NCI-H2029 treated with DMSO at 0.1 percent for 48 hours (cell line): ENCODE measurements at regions not wholly inside any gene's neighbourhood (a gene's known extent, or its start where the extent isn't known, plus 50 kb on each side); places are given as distances from the start of the nearest gene placed in this dataset.
"Not testable (repeated sequence)": the region's sequence is repeated elsewhere in the genome, so short reads cannot be mapped to it uniquely, and the experiment has no call there.

ENCODE experiments used
- DNase-seq: peaks from one replicate; lab custom pipeline; 2025; lab: John Stamatoyannopoulos, UW

- DNase-seq, result no peak
Measured at GRCh38 chr4:20050768-20051167, 200.9 kb upstream of the SLIT2 start.

- DNase-seq, result no peak
Measured at GRCh38 chr4:20049889-20050288, 201.8 kb upstream of the SLIT2 start.

GRCh38 chr4:20046931-20047677 is 204.6 kb upstream of the SLIT2 start:
- no peak for DNase-seq

- DNase-seq, result no peak
Measured at GRCh38 chr4:20046179-20046578, 205.5 kb upstream of the SLIT2 start.

- DNase-seq, result no peak
Measured at GRCh38 chr4:20044966-20045365, 206.7 kb upstream of the SLIT2 start.

- DNase-seq, result no peak
Measured at GRCh38 chr4:20044502-20044911, 207.2 kb upstream of the SLIT2 start.

GRCh38 chr4:20043991-20044390 is 207.7 kb upstream of the SLIT2 start:
- DNase-seq, result no peak

- no peak for DNase-seq
Measured at GRCh38 chr4:20042769-20043168, 208.9 kb upstream of the SLIT2 start.

- no peak for DNase-seq
Measured at GRCh38 chr4:20041839-20042407, 209.8 kb upstream of the SLIT2 start.

GRCh38 chr4:20037745-20038144 is 214.0 kb upstream of the SLIT2 start:
- no peak for DNase-seq

- DNase-seq, result no peak
Measured at GRCh38 chr4:20030108-20030507, 221.6 kb upstream of the SLIT2 start.

- DNase-seq, result no peak
Measured at GRCh38 chr4:20028645-20029044, 223.1 kb upstream of the SLIT2 start.

GRCh38 chr4:20026456-20026855 is 225.2 kb upstream of the SLIT2 start:
- no peak for DNase-seq

GRCh38 chr4:20022471-20022870 is 229.2 kb upstream of the SLIT2 start:
- no peak for DNase-seq

- no peak for DNase-seq
Measured at GRCh38 chr4:20020056-20020455, 231.6 kb upstream of the SLIT2 start.

GRCh38 chr4:20019310-20020015 is 232.2 kb upstream of the SLIT2 start:
- no peak for DNase-seq

- DNase-seq, result no peak
Measured at GRCh38 chr4:20017777-20018115, 234.0 kb upstream of the SLIT2 start.

- DNase-seq, result no peak
Measured at GRCh38 chr4:20017070-20017776, 234.5 kb upstream of the SLIT2 start.

- DNase-seq, result no peak
Measured at GRCh38 chr4:20015636-20016224, 236.0 kb upstream of the SLIT2 start.

GRCh38 chr4:20003836-20004558 is 247.7 kb upstream of the SLIT2 start:
- DNase-seq, result not testable (repeated sequence)

- no peak for DNase-seq
Measured at GRCh38 chr4:19999775-20000414, 251.8 kb upstream of the SLIT2 start.
